ENCODE measurements at regions not wholly inside any gene's neighbourhood (a gene's known extent, or its start where the extent isn't known, plus 50 kb on each side); places are given as distances from the start of the nearest gene placed in this dataset.

- no peak for DNase-seq
- intact Hi-C loops (cut with DNase I, micrococcal nuclease), result no loop called here
- no peaks in the 10 kb centered on the region for H3K4me1 ChIP-seq (ENCODE audit: low read depth)
- no peaks in the 10 kb centered on the region for H3K9me3 ChIP-seq
- TF ChIP-seq CTCF (IDR thresholded peaks at IDR 0.05), result no peak
- ATAC-seq, result no peak
- H3K36me3 ChIP-seq (ENCODE audit: low read depth), result no peaks in the 10 kb centered on the region
- H3K4me3 ChIP-seq, result no peak overlapping the region
Measured at GRCh38 chr6:78505178-78505577, 362.2 kb upstream of the IRAK1BP1 start.

GRCh38 chr6:78511009-78511408 is 356.3 kb upstream of the IRAK1BP1 start:
- intact Hi-C loops (cut with DNase I, micrococcal nuclease), result no loop called here
- Histone ChIP-seq H3K4me3 (no peak overlapping the region), H3K9me3 (no peaks in the 10 kb centered on the region), H3K4me1 (ENCODE audit: low read depth) (no peaks in the 10 kb centered on the region), H3K36me3 (ENCODE audit: low read depth) (no peaks in the 10 kb centered on the region)
- ATAC-seq (no peak), DNase-seq (no peak)
- TF ChIP-seq CTCF (IDR thresholded peaks at IDR 0.05), result no peak

GRCh38 chr6:78513856-78514255 is 353.5 kb upstream of the IRAK1BP1 start:
- intact Hi-C loops (cut with DNase I, micrococcal nuclease), result no loop called here
- Histone ChIP-seq H3K4me1 (ENCODE audit: low read depth) (no peaks in the 10 kb centered on the region), H3K4me3 (no peak overlapping the region), H3K9me3 (no peaks in the 10 kb centered on the region), H3K36me3 (ENCODE audit: low read depth) (no peaks in the 10 kb centered on the region)
- DNase-seq, result no peak
- TF ChIP-seq CTCF (IDR thresholded peaks at IDR 0.05), result no peak
- ATAC-seq, result no peak

GRCh38 chr6:78515271-78515670 is 352.1 kb upstream of the IRAK1BP1 start:
- no peak for DNase-seq
- no peak for TF ChIP-seq CTCF (IDR thresholded peaks at IDR 0.05)
- ATAC-seq, result no peak
- H3K4me1 ChIP-seq (ENCODE audit: low read depth), result no peaks in the 10 kb centered on the region
- H3K9me3 ChIP-seq, result no peaks in the 10 kb centered on the region
- H3K4me3 ChIP-seq, result no peak overlapping the region
- H3K36me3 ChIP-seq (ENCODE audit: low read depth), result no peaks in the 10 kb centered on the region
- intact Hi-C loops (cut with DNase I, micrococcal nuclease), result no loop called here

- ATAC-seq (no peak), DNase-seq (no peak)
- Histone ChIP-seq H3K36me3 (ENCODE audit: low read depth) (no peaks in the 10 kb centered on the region), H3K9me3 (no peaks in the 10 kb centered on the region), H3K4me1 (ENCODE audit: low read depth) (no peaks in the 10 kb centered on the region), H3K4me3 (no peak overlapping the region)
- intact Hi-C loops (cut with DNase I, micrococcal nuclease), result no loop called here
- TF ChIP-seq CTCF (IDR thresholded peaks at IDR 0.05), result no peak
Measured at GRCh38 chr6:78517399-78517798, 350.0 kb upstream of the IRAK1BP1 start.

- Histone ChIP-seq H3K4me3 (no peak overlapping the region), H3K36me3 (ENCODE audit: low read depth) (no peaks in the 10 kb centered on the region), H3K4me1 (ENCODE audit: low read depth) (no peaks in the 10 kb centered on the region), H3K9me3 (no peaks in the 10 kb centered on the region)
- no peak for ATAC-seq
- no peak for TF ChIP-seq CTCF (IDR thresholded peaks at IDR 0.05)
- intact Hi-C loops (cut with DNase I, micrococcal nuclease), result no loop called here
- no peak for DNase-seq
Measured at GRCh38 chr6:78523622-78524021, 343.7 kb upstream of the IRAK1BP1 start.

All from mucosa of descending colon (tissue), 3 donors.